Bronchial epithelial cell (primary cell): ENCODE measurements at regions not wholly inside any gene's neighbourhood (a gene's known extent, or its start where the extent isn't known, plus 50 kb on each side); places are given as distances from the start of the nearest gene placed in this dataset.
"Not testable (repeated sequence)": the region's sequence is repeated elsewhere in the genome, so short reads cannot be mapped to it uniquely, and the experiment has no call there.

Experiments used
- DNase-seq: peaks from one replicate; pipeline ENCODE4 v3.0.0-alpha.2; 2010; ENCODE audit warnings: low read depth
- FAIRE-seq: peaks from 2 replicates; lab custom pipeline; 2011; peaks lifted over from hg19 to GRCh38; lab: Jason Lieb, UNC
- H3K27me3 ChIP-seq: 2 replicates; pipeline ENCODE4 v1.5.1; 2011; ENCODE audit warnings: low read length; ENCODE audit not compliant: control insufficient read depth, insufficient read depth
- H3K36me3 ChIP-seq: 2 replicates; pipeline ENCODE4 v1.5.1; 2011; ENCODE audit warnings: low read length; ENCODE audit not compliant: control insufficient read depth, insufficient read depth
- H3K4me3 ChIP-seq: 2 replicates; pipeline ENCODE4 v1.5.1; 2011; ENCODE audit warnings: mild to moderate bottlenecking, low read depth, low read length, control low read depth
- CTCF ChIP-seq: IDR thresholded peaks from 2 replicates; pipeline ENCODE4 v1.5.1; 2011; ENCODE audit warnings: mild to moderate bottlenecking, moderate library complexity, low read length, control low read depth, inconsistent platforms; ENCODE audit not compliant: insufficient read depth, severe bottlenecking

- no peak for TF ChIP-seq CTCF
- H3K27me3 ChIP-seq: no peaks in the 10 kb centered on the region
- no peak for FAIRE-seq
- DNase-seq: no peak
- H3K36me3 ChIP-seq: no peaks in the 10 kb centered on the region
- no peak overlapping the region for H3K4me3 ChIP-seq
Observed at GRCh38 chr3:27797773-27798172, 75.7 kb upstream of the EOMES start.

- H3K36me3 ChIP-seq: no peaks in the 10 kb centered on the region
- no peak overlapping the region for H3K4me3 ChIP-seq
- TF ChIP-seq CTCF: no peak
- FAIRE-seq (no peak), DNase-seq (peak; percentile 1)
- no peaks in the 10 kb centered on the region for H3K27me3 ChIP-seq
Observed at GRCh38 chr3:27800261-27800660, 78.1 kb upstream of the EOMES start.

- TF ChIP-seq CTCF: no peak
- Histone ChIP-seq H3K4me3 (no peak overlapping the region), H3K27me3 (no peaks in the 10 kb centered on the region), H3K36me3 (no peaks in the 10 kb centered on the region)
- no peak for FAIRE-seq
- DNase-seq: no peak
Observed at GRCh38 chr3:27802425-27802824, 80.3 kb upstream of the EOMES start.

- Histone ChIP-seq H3K4me3 (no peak overlapping the region), H3K36me3 (no peaks in the 10 kb centered on the region), H3K27me3 (no peaks in the 10 kb centered on the region)
- TF ChIP-seq CTCF: no peak
- FAIRE-seq (no peak), DNase-seq (no peak)
Observed at GRCh38 chr3:27802849-27803248, 80.7 kb upstream of the EOMES start.

GRCh38 chr3:27805282-27805681 is 83.2 kb upstream of the EOMES start:
- Histone ChIP-seq H3K27me3 (no peaks in the 10 kb centered on the region), H3K36me3 (no peaks in the 10 kb centered on the region), H3K4me3 (no peak overlapping the region)
- DNase-seq (no peak), FAIRE-seq (no peak)
- no peak for TF ChIP-seq CTCF

- Histone ChIP-seq H3K27me3 (peaks cover 2% of the 10 kb centered on the region), H3K4me3 (no peak overlapping the region), H3K36me3 (no peaks in the 10 kb centered on the region)
- TF ChIP-seq CTCF: no peak
- DNase-seq: no peak
- no peak for FAIRE-seq
Observed at GRCh38 chr3:27813255-27813654, 91.1 kb upstream of the EOMES start.

GRCh38 chr3:27821609-27822008 is 99.5 kb upstream of the EOMES start:
- not testable (repeated sequence) for H3K27me3 ChIP-seq, DNase-seq, H3K4me3 ChIP-seq, FAIRE-seq, H3K36me3 ChIP-seq
